NCI-H2029 treated with DMSO at 0.1 percent for 48 hours (cell line): ENCODE measurements at regions not wholly inside any gene's neighbourhood (a gene's known extent, or its start where the extent isn't known, plus 50 kb on each side); places are given as distances from the start of the nearest gene placed in this dataset.
"Not testable (repeated sequence)": the region's sequence is repeated elsewhere in the genome, so short reads cannot be mapped to it uniquely, and the experiment has no call there.

Experiments used
- DNase-seq: peaks from one replicate; lab custom pipeline; 2025; lab: John Stamatoyannopoulos, UW

DNA sequence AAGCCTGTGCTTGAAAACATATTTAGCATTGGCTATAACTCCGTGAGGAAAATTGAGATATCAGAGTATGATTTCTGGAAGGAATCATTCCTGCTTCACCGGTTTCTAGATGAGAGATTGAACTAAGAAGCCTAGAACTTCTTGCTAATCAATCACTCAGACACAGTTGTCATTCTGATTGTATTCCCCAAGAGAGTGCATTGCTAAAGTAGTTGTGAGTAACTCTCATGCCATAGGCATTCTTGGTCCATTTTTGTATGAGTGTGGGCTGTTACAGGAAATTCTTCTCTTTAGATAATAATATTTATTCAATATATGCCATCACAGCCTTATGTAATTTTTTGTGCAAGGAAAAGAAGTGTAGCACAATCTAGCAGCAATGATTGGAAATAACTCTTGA is 893.3 kb upstream of the MDGA2 start:
- no peak for DNase-seq

DNA sequence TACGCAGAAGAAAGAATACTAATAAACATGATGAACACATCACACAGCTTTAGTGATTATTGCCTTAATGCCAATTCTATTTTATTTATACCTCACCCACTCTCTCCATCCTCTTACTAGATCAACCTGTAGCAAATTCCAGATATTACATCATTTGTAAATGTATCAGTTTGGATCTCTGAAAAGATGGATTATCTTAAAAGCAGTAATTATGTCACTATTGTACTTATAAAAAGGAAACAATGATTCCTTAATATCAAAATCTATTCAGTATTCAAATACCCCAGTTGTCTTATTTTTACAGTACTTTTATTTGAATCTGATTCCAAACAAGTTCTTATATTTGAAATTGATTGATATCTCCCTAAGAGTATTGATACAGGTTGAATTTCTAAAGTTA is 892.8 kb upstream of the MDGA2 start:
- no peak for DNase-seq

DNA sequence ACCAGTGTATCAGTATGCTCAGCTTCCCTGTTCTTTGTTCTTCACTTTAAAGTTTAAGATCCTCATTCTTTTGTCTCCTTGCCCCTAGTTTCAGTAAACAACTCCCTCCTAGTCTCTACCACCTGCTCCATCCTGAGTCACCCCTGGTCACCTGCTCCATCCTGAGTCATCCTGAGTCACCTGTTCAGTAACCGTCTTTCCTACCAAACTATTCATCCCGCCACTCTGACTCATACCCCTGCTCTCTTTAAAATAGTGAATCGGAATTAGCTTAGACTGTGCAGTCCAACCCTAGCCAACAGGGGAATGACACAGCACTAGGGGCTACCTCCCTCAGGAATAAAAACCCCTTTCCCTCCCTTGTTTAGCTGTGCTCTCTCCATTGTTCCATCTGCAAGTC is 888.1 kb upstream of the MDGA2 start:
- DNase-seq = no peak

DNA sequence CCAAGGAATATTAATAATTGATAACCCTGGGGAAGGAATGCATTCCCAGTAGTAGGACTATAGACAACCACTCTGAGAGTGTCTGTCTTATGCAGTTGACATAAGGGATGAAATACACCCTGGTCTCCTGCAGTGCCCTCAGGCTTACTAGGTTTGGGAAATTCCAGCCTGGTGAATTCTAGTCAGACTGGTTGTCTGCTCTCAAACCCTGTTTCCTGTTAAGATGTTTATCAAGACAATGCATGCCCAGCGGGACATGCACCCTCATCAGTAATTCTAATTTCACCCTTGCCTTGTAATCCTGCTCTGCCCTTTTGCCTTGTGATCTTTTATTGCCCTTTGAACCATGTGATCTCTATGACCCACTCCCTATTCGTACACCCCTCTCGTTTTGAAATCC is 886.0 kb upstream of the MDGA2 start:
- not testable (repeated sequence) for DNase-seq

DNA sequence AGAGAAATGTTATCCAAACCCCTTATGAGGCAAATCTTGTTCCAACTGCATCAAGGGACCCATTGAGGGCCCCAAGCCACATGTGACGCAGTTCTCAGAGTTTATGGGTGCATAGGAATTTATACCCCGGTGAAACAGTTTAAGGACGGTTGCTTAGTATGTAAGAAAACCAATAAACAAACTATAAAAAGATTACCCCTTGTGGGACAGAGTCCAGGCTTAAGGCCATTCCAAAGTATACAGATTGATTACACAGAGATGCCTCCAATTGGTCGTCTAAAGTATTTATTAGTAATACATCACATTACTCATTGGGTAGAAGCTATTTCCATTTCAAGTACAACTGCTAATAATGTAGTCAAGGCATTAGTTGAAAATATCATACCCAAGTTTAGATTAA is 885.0 kb upstream of the MDGA2 start:
- no peak for DNase-seq

DNA sequence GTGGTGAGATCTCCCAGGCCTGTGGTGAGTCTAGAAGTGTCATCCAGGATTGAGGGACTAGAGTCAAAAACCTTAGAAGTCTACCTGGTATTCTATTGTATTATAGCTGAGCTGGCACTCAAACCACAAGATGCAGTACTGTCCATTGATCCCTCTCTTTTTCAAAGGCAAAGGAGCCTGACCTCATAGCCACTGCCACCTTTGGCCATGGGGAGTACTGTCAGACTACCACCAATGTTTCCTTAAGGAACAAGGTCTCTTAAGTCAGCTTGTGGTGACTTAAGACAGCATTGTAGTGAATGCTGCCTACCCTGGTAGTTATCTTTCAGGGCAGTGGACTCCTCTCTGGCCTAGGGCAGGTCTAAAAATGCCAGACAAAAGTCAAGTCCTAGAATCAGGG is 878.0 kb upstream of the MDGA2 start:
- DNase-seq = no peak

DNA sequence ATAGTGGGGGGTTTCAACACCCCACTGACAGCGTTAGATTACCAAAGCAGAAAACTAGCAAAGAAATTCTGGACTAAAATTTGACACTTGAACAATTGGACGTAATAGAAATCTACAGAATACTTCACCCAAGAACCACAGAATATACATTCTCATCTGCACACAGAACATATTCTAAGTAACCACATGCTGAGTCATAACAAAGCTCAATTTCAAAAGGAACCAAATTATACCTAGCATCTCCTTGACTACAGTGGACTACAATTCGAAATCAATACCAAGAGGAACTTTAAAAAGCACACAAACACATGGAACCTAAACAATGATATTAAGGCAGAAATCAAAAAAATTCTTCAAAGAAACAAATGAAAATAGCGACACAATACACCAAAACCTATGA is 871.6 kb upstream of the MDGA2 start:
- DNase-seq = no peak

DNA sequence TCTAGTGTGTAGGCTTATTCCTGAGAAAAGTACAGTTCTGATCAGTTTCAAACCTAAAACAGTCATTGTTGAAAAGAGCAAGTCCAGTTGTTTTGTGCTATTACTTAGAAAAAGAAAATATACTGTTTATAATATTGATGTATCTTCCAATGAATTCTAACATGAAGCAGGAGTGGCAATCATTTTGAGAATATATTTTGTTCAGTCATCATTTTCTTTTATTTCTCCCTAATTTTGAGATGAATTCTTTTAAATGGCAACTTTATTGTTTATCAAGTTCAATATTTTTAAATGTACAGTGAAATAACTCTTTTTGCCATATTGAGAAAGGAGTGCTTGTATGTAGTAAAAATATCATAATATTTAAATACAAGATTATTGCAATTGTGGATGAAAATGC is 862.2 kb upstream of the MDGA2 start:
- no peak for DNase-seq

DNA sequence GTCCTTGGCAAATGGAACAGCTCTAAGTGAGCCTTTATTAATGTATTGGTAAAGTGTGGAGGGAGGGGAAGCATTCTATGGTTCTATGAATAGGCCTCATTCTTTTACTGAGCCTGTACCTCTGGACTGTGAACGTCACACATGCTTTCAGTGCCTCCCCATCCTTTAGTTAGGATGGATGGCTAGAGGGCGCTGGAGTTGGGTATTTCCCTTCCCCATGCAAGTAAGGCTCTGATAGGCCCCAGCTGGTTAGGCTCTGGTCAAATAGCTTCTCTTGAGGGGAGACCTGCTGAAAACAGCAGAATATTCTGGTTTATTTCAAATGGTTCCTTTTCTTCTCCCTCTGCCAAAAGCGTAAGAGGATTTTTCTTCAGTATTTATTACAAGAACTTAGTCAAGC is 860.9 kb upstream of the MDGA2 start:
- DNase-seq = no peak

DNA sequence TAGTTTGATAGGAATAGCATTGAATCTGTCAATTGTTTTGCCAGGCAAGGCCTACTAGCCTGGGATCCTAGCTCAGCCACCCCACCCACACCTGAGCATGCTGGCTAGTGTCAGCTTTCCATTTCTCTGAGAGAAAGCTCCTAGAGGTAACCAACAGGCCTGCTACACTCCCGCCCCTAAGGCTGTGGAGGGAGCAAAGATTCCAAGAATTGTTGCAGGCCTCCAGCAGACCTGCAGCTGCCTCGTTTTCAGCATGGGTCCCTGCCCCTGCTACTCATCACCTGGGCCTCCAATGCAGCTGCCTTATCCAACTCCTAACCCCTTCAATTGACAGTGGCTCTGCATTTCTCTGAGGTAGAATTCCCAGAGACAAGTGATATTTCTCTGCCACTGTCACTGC is 852.4 kb upstream of the MDGA2 start:
- no peak for DNase-seq

DNA sequence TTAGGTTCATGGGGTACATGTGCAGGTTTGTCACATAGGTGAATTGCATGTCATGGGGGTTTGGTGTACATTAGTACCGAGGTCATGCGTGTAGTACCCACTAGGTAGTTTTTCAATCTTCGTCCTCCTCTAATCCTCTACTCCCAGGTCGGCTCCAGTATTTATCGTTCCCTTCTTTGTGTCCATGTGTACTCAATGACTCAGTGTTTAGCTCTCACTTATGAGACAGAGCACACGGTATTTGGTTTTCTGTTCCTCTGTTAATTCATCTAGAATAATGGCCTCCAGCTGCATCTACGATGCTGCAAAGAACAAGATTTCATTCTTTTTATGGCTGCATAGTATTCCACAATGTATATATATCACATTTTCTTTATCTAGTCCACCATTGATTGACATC is 850.9 kb upstream of the MDGA2 start:
- DNase-seq = no peak

DNA sequence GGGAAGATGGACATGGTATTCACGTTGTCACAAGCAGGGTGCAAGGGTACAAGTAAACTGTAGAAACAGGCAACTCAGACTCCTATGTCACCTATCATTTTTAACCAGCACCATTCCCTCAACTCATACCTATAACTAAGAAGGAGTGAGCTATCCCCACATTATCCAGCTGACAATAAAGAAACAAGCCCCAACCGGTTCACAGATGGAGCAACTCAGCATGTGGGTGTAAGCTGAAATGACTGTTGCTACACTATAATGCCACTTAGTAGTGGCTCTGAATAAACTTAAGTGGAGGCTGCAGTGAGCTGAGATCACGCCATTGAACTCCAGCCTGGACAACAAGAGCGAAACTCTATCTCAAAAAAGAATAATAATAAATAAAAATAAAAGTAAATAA is 829.5 kb upstream of the MDGA2 start:
- DNase-seq = no peak

DNA sequence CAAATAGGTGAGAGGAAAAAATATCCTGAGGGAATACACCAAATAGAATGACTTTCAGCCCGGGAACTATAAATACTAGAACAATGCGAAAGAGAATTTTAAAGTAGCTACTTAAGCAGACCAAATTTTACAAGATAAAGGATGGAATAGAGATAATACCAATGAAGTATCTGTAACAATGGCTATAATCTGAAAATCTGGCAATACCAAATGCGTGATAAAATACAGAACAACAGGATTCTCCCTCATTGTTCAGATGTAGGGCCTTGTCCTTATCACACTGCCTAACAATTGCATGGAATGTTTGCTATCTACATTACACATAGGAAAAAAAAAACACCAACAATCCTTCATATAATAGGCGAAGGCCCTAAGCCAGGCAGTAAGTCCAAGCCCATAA is 815.4 kb upstream of the MDGA2 start:
- no peak for DNase-seq

DNA sequence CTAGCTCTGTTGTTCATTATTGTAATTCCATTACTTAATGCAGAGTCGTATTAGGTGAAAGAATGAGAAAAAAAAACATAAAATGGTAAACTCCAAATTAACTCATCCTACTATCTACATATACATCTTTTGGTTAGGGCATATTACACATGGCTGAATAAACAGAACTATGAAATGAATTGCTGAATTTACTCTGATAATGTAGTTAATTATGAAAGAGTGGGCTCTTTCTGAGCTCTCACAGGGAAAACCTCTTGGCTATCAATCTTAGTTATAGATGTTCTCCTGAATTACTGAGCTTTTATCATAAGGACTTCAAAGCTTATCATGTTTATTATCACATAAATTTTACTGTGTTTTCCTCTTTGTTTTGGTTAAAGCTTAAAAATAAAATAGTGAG is 798.5 kb upstream of the MDGA2 start:
- no peak for DNase-seq

DNA sequence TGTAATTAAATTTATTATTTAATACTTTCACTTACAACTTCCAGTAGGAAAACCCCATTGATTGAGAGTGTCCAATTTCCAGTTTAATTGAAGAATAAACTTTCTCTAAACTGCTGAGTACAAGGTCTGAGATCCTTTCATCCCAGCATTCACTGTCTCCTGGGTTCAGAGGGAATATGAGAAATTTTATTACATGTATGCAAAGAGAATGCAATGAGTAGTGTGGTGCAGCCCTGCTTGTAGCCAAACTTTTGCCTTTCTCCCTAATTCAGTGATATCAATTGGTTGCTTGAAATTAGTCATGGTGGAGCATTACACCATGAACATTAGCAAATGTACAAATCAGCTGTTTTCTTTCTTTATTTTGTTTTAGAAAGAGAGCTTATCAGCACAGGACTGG is 780.6 kb upstream of the MDGA2 start:
- no peak for DNase-seq

DNA sequence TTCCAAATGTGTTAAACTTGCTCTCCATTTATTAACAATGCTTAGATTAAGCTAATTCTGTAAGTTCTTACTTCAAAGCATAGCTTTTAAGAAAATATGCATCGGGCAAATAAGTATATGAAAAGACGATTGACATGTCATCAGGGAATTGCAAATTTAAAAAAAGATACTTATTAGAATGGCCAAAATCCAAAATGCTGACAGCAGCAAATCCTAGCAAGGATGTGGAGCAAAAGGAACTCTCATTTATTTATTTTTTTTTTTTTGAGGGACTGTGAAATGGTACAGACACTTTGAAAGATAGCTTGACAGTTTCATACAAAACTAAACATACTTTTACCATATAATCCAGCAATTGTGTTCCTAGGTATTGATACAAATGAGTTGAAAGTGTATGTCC is 779.5 kb upstream of the MDGA2 start:
- no peak for DNase-seq

DNA sequence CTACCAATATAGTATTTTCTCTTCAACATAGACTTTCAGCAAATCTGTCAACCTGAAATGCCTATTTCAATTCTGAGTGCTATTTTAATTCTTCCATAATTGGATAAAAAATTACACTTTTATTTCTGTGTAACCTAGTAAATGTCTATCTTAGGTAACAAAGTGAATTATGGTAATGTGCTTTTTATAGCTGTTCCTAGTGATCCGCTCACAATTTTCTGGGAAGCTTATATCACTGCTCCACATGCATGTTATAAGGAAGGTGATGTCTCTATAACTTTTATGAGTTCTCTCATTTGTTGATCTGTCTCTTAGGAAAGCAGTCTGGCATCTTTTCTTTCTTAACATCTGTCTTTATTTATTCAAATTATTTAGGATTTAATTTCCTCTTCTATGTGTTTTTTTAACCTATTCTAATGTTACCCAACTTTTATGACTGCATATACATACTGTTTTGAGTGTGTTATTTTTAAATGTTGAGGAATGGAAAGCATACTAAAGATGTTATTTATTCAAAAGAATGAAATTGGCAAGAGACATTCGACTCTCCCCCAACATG is 777.1 kb upstream of the MDGA2 start:
- no peak for DNase-seq

DNA sequence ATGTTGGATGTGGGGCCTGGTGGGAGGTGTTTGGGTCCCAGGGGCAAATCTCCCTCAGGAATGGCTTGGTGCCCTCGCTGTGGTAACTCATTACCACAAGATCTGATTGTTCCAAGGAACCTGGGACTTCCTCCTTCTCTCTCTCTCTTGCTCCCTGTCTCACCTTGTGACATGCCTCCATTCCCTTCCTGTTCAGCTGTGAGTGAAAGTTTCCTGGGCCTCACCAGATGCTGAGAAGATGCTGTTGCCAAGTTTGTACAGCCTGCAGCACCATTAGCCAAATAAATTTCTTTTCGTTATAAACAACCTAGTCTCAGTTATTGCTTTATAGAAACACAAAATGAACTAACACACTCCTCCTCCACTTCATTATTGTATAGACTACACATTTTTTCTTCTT is 759.8 kb upstream of the MDGA2 start:
- DNase-seq = no peak

DNA sequence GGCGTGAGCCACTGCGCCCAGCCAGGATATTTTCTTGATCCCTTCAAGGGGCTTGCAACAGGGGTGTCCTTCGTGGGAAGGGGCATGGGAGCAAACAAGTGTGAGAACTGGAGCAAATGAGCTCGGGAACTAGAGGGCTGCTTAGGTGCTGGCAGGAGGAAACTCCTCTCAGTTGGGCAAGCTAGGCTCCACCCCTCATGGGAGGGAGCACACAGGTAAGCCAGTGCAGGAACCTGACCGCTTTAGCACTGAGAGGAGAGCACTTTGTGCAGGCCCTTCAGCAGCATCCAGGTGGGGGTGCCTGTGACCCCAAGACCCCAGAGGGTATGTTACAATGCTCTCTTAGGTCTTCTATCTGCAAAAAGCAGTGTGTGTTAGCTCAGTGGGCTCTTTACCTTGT is 755.4 kb upstream of the MDGA2 start:
- DNase-seq = no peak

DNA sequence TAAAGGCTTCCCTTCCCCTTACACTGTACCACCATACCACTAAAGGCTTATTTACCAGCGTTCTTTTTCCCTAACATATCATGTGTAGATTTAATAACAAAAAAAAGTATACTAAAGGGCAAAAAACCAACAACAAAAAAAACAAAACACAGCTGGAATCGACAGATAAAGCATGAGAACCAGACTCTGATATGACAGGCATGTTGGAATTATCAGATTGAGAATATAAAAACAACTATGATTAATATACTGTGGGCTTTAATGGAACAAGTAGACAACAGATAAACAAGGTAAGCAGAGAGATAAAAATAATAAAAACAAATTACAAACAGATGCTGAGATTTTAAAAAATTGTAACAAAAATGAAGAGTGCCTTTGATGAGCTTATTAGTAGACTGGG is 754.1 kb upstream of the MDGA2 start:
- DNase-seq = no peak

DNA sequence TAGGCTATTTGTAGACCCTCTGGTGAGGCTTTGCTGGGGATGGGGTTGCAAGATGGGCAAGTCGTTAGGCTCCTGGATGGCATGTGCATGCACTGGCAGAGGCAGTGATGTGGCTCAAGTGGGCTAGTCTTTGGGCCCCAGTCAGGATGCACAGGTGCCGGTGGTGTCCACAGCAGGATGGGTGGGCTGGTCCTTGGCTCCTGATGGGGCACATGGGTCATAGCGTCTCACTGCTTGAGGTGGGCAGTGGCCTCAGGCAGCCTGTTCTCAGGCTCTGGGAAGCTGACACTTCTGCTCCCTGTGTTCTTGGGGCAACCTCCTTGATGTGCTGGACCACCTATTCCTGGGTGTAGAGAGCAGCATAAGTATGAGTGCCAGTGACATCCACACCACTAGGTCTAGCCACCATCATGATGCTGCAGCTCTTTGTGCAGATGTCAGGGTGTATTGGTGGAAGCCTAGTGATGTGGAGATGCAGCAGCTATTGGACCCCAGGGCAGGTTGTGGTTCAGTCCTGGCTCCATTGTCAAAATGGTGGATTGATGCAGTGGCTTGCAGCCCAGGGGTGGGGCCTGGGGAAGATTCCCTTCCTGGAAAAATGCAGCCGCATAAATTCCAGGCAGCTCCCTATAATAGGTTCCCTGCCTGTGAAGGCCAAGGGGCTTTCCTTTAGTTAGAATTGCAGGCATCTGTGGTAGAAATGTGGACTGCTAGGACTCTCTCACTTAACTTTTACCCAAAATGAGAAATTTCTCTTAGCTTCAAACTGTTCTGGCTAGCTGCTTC is 742.5 kb upstream of the MDGA2 start:
- no peak for DNase-seq

DNA sequence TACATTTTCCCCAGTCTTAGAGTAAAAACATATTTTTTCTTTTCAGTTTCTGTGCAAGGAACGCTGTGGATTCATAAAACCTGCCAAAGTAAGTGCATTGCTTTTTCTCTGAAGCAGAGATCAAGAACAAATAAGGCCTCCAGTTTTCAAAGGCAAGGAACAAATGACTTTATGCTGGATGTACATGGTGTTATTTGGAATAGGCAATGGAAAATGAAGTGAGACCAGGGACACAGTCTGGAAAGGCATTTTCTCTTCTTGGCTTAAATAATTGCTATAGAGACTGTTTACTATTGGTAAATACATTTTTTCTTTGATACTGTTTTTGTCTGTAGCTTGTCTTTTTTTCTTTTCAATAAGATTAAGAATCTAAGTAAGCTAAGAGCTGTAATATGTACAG is 725.9 kb upstream of the MDGA2 start:
- no peak for DNase-seq

DNA sequence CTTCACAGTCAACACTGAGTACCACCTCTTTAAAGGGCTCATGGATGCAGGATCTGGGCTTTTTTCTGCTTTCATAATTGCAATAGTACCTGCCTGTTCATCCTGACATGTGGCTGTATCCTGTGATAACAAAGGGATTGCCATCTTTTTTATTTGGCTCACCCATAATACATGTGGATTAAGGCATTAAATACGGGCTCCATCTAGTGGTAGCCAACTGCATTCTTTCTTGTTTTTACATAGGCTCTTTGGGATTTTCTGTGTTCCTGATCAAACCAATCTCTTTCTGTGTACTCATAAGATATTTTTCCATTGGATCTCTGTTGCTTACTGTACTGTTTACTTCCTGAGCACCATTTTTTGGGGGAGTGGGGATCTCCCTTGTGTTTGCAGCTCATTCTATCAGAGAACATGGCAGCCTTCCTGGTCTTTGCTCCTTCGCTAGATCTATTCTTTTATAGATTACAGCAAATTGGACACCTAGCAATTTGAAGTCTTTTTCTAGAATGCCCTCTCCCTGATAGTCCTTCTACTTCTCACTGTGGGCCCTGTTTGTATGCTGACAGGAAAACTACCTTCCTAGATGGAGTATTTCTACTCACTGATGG is 723.4 kb upstream of the MDGA2 start:
- DNase-seq = peak; percentile 41

DNA sequence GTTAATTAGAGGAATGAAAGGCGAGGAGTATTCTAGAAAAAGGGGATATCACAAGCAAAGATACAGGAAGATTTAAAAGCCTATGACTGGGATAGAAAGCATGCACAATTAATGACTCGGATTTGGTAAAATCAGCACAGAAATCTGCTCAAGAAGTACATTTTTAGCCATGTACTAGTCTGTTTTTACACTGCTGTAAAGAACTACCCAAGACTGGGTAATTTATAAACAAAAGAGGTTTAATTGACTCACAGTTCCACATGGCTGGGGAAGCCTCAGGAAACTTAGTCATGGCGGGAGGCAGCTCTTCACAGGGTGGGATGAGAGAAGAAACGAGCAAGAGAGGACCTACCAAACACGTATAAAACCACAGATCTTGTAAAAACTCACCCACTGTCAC is 716.3 kb upstream of the MDGA2 start:
- no peak for DNase-seq
